ENCODE measurements at regions not wholly inside any gene's neighbourhood (a gene's known extent, or its start where the extent isn't known, plus 50 kb on each side); places are given as distances from the start of the nearest gene placed in this dataset.

GRCh38 chr12:131399000-131399399, 311.9 kb upstream of the SFSWAP start:
- Histone ChIP-seq H3K36me3 (ENCODE audit: control insufficient read depth, insufficient read depth, low read length) (no peaks in the 10 kb centered on the region), H4K20me1 (replicated peaks; ENCODE audit: control insufficient read depth, insufficient read depth, low read length) (no peaks in the 10 kb centered on the region), H3K27me3 (ENCODE audit: control insufficient read depth in 2 of 2, insufficient read depth in 2 of 2, low read length in 2 of 2) (no peaks in the 10 kb centered on the region; a peak in 1 of 5 replicates), H3K9me3 (replicated peaks; ENCODE audit: control insufficient read depth, insufficient read depth, low read depth, low read length) (peaks cover 12% of the 10 kb centered on the region; the same call in 1 of the 2 replicates), H3K79me2 (ENCODE audit: control insufficient read depth, insufficient read depth, low read length) (no peaks in the 10 kb centered on the region), H2AFZ (ENCODE audit: low read depth, low read length) (no peak overlapping the region), H3K27ac (ENCODE audit: extremely low read depth, low read depth, low read length) (no peak overlapping the region), H3K4me1 (replicated peaks in 1 of 2; ENCODE audit: control insufficient read depth in 2 of 2, insufficient read depth in 2 of 2, low read length in 2 of 2) (peaks cover 8 to 10% of the 10 kb centered on the region in 2 experiments; a peak in 3 of 5 replicates), H3K9ac (ENCODE audit: insufficient read depth in 1 of 2, low read depth in 2 of 2, low read length in 2 of 2) (no peak overlapping the region), H3K4me3 (no peak overlapping the region), H3K9me1 (ENCODE audit: control insufficient read depth, insufficient read depth, low read length) (no peaks in the 10 kb centered on the region), H3K4me2 (ENCODE audit: insufficient read depth, low read length) (no peak overlapping the region)
- no peak for FAIRE-seq
- no TSS peak for BruUV-seq (replicated peaks)
- ATAC-seq, result no peak
- POLR2A ChIA-PET, result no interaction called here
- CTCF ChIA-PET (ENCODE audit: low intra/inter-chr PET ratio), result no interaction called here
- DNase-seq (ENCODE audit: extremely low read depth in 1 of 4, low spot score in 3 of 4), result no peak
- peak; percentile 93; the same call in 1 of the 2 replicates for TF ChIP-seq TSC22D4 (tag; IDR thresholded peaks at IDR 0.05)
- 0 out of 2 replicates have a peak, but pooled peaks have one; percentile 23 for TF ChIP-seq EHMT2 (IDR thresholded peaks at IDR 0.05)
- TF ChIP-seq GATA2 (CRISPR knock-in tag; IDR thresholded peaks at IDR 0.05), result 0 out of 2 replicates have a peak, but pooled peaks have one; percentile 17
- TF ChIP-seq, protein P1, sequence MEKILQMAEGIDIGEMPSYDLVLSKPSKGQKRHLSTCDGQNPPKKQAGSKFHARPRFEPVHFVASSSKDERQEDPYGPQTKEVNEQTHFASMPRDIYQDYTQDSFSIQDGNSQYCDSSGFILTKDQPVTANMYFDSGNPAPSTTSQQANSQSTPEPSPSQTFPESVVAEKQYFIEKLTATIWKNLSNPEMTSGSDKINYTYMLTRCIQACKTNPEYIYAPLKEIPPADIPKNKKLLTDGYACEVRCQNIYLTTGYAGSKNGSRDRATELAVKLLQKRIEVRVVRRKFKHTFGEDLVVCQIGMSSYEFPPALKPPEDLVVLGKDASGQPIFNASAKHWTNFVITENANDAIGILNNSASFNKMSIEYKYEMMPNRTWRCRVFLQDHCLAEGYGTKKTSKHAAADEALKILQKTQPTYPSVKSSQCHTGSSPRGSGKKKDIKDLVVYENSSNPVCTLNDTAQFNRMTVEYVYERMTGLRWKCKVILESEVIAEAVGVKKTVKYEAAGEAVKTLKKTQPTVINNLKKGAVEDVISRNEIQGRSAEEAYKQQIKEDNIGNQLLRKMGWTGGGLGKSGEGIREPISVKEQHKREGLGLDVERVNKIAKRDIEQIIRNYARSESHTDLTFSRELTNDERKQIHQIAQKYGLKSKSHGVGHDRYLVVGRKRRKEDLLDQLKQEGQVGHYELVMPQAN (IDR thresholded peaks at IDR 0.05; ENCODE audit: borderline replicate concordance), result peak; percentile 34; the same call in 1 of the 2 replicates
- no peak for TF ChIP-seq CBX3 (IDR thresholded peaks at IDR 0.05; ENCODE audit: borderline replicate concordance in 1 of 2, low read length in 2 of 2)
- TF ChIP-seq NCOA4 (IDR thresholded peaks at IDR 0.05; ENCODE audit: partially characterized antibody), result peak; percentile 40
- no peak for TF ChIP-seq GABPB2 (CRISPR knock-in tag; conservative IDR thresholded peaks at IDR 0.05)
- TF ChIP-seq HDAC1 (IDR thresholded peaks at IDR 0.05), result peak in 1 of 2 experiments; percentile 56; a peak in 1 of 4 replicates
- no peak for TF ChIP-seq SMAD1 (IDR thresholded peaks at IDR 0.05; ENCODE audit: low read depth, low read length, partially characterized antibody)
- TF ChIP-seq MAX (CRISPR knock-in tag; IDR thresholded peaks at IDR 0.05), result no peak
- TF ChIP-seq BRCA1 (IDR thresholded peaks at IDR 0.05), result no peak
- no peak for TF ChIP-seq BRCA1 (CRISPR knock-in tag; IDR thresholded peaks at IDR 0.05)
- 0 out of 4 replicates have a peak, but pooled peaks of 1 of the 2 experiments have one; percentile 12 for TF ChIP-seq KDM1A (IDR thresholded peaks at IDR 0.05)
- TF ChIP-seq ZNF407 (IDR thresholded peaks at IDR 0.05; ENCODE audit: low read depth), result no peak
- intact Hi-C loops (cut with micrococcal nuclease), result no loop called here
- in situ Hi-C loops (cut with MboI), result no loop called here
